ENCODE measurements at regions not wholly inside any gene's neighbourhood (a gene's known extent, or its start where the extent isn't known, plus 50 kb on each side); places are given as distances from the start of the nearest gene placed in this dataset.

- intact Hi-C loops (cut with DNase I; ENCODE audit: low total_unique reads): loop anchor here (2.0 kb wide), 1 partner anchor 52 kb away; no protein-coding TSS in a partner anchor
- no peak for TF ChIP-seq CTCF (IDR thresholded peaks at IDR 0.05)
- TF ChIP-seq POLR2A (IDR thresholded peaks at IDR 0.05): no peak
- no peak for DNase-seq (ENCODE audit: low spot score in 2 of 2)
Measured at GRCh38 chr12:103241184-103241583, 254.6 kb downstream of the C12orf42 start.

GRCh38 chr12:103244596-103244995, 251.2 kb downstream of the C12orf42 start:
- no peak for DNase-seq (ENCODE audit: low spot score in 2 of 2)
- TF ChIP-seq POLR2A (IDR thresholded peaks at IDR 0.05): no peak
- no peak for TF ChIP-seq CTCF (IDR thresholded peaks at IDR 0.05)
- H3K4me3 ChIP-seq (ENCODE audit: low read depth, poor library complexity, severe bottlenecking): no peak overlapping the region
- intact Hi-C loops (cut with DNase I; ENCODE audit: low total_unique reads): no loop called here

More at GRCh38 chr12:103241184-103241583, 254.6 kb downstream of the C12orf42 start:
- 88 to 93% methylated on average over 2 of the region's 2 CpGs for WGBS, 2 donors
- no peak overlapping the region for H3K4me3 ChIP-seq (ENCODE audit: low read depth, poor library complexity, severe bottlenecking)

GRCh38 chr12:103247531-103247930, 248.2 kb downstream of the C12orf42 start:
- no peak overlapping the region for H3K4me3 ChIP-seq (ENCODE audit: low read depth, poor library complexity, severe bottlenecking)
- intact Hi-C loops (cut with DNase I; ENCODE audit: low total_unique reads): no loop called here
- no peak for DNase-seq (ENCODE audit: low spot score in 2 of 2)
- no peak for TF ChIP-seq CTCF (IDR thresholded peaks at IDR 0.05)
- no peak for TF ChIP-seq POLR2A (IDR thresholded peaks at IDR 0.05)

GRCh38 chr12:103249607-103250006, 246.2 kb downstream of the C12orf42 start:
- TF ChIP-seq POLR2A (IDR thresholded peaks at IDR 0.05) (no peak), CTCF (IDR thresholded peaks at IDR 0.05) (no peak)
- DNase-seq (ENCODE audit: low spot score in 2 of 2): no peak
- H3K4me3 ChIP-seq (ENCODE audit: low read depth, poor library complexity, severe bottlenecking): no peak overlapping the region
- intact Hi-C loops (cut with DNase I; ENCODE audit: low total_unique reads): no loop called here
- WGBS, 2 donors: 81 to 84% methylated on average over 3 of the region's 3 CpGs

GRCh38 chr12:103250487-103250886, 245.3 kb downstream of the C12orf42 start:
- no peak overlapping the region for H3K4me3 ChIP-seq (ENCODE audit: low read depth, poor library complexity, severe bottlenecking)
- WGBS, 2 donors: 95 to 100% methylated on average over 1 of the region's 1 CpG
- no peak for DNase-seq (ENCODE audit: low spot score in 2 of 2)
- intact Hi-C loops (cut with DNase I; ENCODE audit: low total_unique reads): no loop called here
- TF ChIP-seq POLR2A (IDR thresholded peaks at IDR 0.05) (no peak), CTCF (IDR thresholded peaks at IDR 0.05) (no peak)

Data from lower leg skin (tissue), 4 donors.